NCI-H460 (cell line): ENCODE measurements at regions not wholly inside any gene's neighbourhood (a gene's known extent, or its start where the extent isn't known, plus 50 kb on each side); places are given as distances from the start of the nearest gene placed in this dataset.

Experiments used
- DNase-seq: peaks from one replicate; pipeline ENCODE4 v3.0.0-alpha.2; 2016; ENCODE audit warnings: low read depth; ENCODE audit errors: extremely low read depth

GRCh38 chr3:70849911-70850699 lies 537.7 kb upstream of the MDFIC2 start:
- DNase-seq, result peak; percentile 53

- no peak for DNase-seq
Measured at GRCh38 chr3:70840106-70840870, 527.9 kb upstream of the MDFIC2 start.

- DNase-seq, result no peak
Measured at GRCh38 chr3:70833239-70833960, 521.0 kb upstream of the MDFIC2 start.

GRCh38 chr3:70832834-70833205 lies 520.4 kb upstream of the MDFIC2 start:
- DNase-seq, result no peak

GRCh38 chr3:70832089-70832833 lies 519.8 kb upstream of the MDFIC2 start:
- DNase-seq, result no peak

GRCh38 chr3:70829092-70829491 lies 516.7 kb upstream of the MDFIC2 start:
- DNase-seq, result no peak

- no peak for DNase-seq
Measured at GRCh38 chr3:70824773-70825172, 512.3 kb upstream of the MDFIC2 start.

GRCh38 chr3:70824078-70824477 lies 511.6 kb upstream of the MDFIC2 start:
- no peak for DNase-seq

GRCh38 chr3:70823622-70824021 lies 511.2 kb upstream of the MDFIC2 start:
- no peak for DNase-seq

GRCh38 chr3:70822669-70823068 lies 510.2 kb upstream of the MDFIC2 start:
- DNase-seq, result no peak

- no peak for DNase-seq
Measured at GRCh38 chr3:70821602-70822001, 509.2 kb upstream of the MDFIC2 start.

GRCh38 chr3:70820397-70820796 lies 508.0 kb upstream of the MDFIC2 start:
- no peak for DNase-seq

- no peak for DNase-seq
Measured at GRCh38 chr3:70818145-70818544, 505.7 kb upstream of the MDFIC2 start.

GRCh38 chr3:70816346-70816745 lies 503.9 kb upstream of the MDFIC2 start:
- no peak for DNase-seq

- no peak for DNase-seq
Measured at GRCh38 chr3:70815817-70816216, 503.4 kb upstream of the MDFIC2 start.

- no peak for DNase-seq
Measured at GRCh38 chr3:70813311-70813710, 500.9 kb upstream of the MDFIC2 start.

GRCh38 chr3:70811880-70812279 lies 499.4 kb upstream of the MDFIC2 start:
- DNase-seq, result no peak

GRCh38 chr3:70808881-70809280 lies 496.4 kb upstream of the MDFIC2 start:
- DNase-seq, result no peak

GRCh38 chr3:70806556-70806955 lies 494.1 kb upstream of the MDFIC2 start:
- DNase-seq, result no peak

- DNase-seq, result no peak
Measured at GRCh38 chr3:70806021-70806420, 493.6 kb upstream of the MDFIC2 start.
